ENCODE measurements at regions not wholly inside any gene's neighbourhood (a gene's known extent, or its start where the extent isn't known, plus 50 kb on each side); places are given as distances from the start of the nearest gene placed in this dataset.
"Not testable (repeated sequence)": the region's sequence is repeated elsewhere in the genome, so short reads cannot be mapped to it uniquely, and the experiment has no call there.

DNA sequence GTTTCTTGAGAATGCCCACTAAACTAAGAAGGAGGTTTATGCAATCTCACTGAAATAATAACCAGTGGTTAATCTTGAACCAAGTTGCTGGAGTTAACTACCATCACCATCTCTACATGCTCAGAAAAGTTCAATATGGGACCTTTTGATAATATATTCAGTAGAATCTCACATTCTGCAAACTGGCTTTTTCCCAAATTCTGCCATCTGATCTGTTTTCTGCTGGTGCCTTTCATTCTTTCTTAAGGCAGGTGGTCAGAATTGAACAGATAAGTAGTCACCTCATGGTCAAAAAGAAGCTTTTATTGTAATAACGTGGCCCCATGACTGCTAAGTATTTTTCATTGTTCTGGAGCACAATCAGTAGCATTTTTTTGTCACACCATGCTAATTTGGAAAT lies 229.0 kb upstream of the GK2 start:
- in situ Hi-C loops (cut with HindIII; ENCODE audit: low pct_unique_long_range_greater_than_20kb, low sequenced_read_pairs) = no loop called here
- DNase-seq (ENCODE audit: low read depth) = no peak

DNA sequence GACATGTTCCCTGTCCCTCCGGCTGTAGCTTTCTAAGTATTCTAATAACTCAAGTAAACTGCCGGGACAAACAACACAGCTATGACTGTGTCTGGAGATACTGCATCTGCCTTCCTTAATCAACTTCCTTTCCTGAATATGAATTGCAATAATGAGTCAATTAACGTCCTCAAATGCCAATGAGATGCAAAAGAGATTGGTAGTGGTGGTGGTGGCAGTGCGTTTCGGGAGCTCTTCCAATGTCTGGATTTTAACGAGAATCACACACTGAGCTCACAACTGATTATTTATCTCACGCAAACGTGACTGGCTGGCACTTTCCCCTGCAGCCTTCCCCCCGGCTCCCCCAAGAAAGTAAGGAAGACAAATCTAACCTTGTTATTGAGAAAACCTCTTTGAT lies 226.1 kb upstream of the GK2 start:
- no peak for DNase-seq (ENCODE audit: low read depth)
- in situ Hi-C loops (cut with HindIII; ENCODE audit: low pct_unique_long_range_greater_than_20kb, low sequenced_read_pairs) = no loop called here

DNA sequence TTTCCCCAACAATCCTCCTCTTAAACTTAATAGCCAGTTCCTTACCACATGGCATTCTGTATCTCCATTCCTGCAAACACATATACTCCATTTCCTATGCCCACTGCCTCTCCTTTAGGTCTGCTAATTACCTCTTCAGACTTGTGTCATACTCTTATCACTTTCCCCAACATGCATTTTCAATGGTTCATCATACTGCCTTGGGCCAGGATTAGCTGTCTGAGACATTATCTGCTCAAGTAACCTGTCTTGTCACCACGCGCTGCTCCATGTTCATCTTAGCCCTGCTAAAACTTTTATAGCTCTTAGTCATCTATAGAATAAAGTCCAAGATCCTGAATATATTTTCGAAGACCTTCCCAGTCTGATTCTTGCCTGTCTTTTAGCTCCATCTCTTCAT lies 224.1 kb upstream of the GK2 start:
- in situ Hi-C loops (cut with HindIII; ENCODE audit: low pct_unique_long_range_greater_than_20kb, low sequenced_read_pairs) = no loop called here
- DNase-seq (ENCODE audit: low read depth) = no peak

DNA sequence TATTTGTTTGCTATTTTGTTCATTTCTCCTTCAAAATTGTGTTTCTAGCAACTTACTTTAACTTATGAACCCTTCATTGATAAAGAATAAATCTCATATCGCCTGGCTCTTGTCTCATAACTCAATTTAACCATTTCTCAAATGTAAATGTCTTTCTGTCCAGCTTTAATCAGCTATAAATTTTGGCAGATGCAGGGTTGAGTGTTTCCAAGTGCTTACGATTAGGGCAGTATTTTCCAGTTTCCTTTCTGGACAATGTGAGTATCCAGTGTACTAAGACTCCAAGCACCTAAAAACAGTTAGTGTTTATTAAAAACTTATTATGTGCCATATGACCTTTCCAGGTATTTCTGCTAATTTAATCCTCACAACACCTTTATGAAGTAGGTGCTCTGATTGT lies 218.6 kb upstream of the GK2 start:
- in situ Hi-C loops (cut with HindIII; ENCODE audit: low pct_unique_long_range_greater_than_20kb, low sequenced_read_pairs) = no loop called here
- no peak for DNase-seq (ENCODE audit: low read depth)

DNA sequence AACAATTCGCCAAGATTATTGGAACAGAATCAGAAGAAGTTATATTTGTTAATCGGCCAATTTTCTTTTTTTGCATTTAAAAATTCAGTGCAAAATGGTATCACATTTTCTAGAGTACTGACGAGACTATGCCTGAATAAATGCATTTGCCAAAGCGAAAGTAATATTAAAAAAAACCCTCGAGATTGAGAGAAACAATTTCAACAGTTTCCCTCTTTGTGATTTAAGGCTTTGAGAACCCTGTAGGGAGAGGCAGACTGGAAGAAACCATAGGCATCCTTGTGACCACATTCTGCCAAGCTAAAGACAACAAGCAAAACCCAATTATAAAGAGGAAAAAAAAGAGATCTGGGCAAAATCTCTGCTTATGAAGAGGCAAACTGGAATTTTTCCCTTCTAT lies 218.1 kb upstream of the GK2 start:
- in situ Hi-C loops (cut with HindIII; ENCODE audit: low pct_unique_long_range_greater_than_20kb, low sequenced_read_pairs) = no loop called here
- DNase-seq (ENCODE audit: low read depth) = no peak

- in situ Hi-C loops (cut with HindIII; ENCODE audit: low pct_unique_long_range_greater_than_20kb, low sequenced_read_pairs) = no loop called here
These were observed 217.3 kb upstream of the GK2 start for GRCh38 chr4:79625361-79625760.

GRCh38 chr4:79623021-79623870 lies 215.2 kb upstream of the GK2 start:
- in situ Hi-C loops (cut with HindIII; ENCODE audit: low pct_unique_long_range_greater_than_20kb, low sequenced_read_pairs) = no loop called here

More at GRCh38 chr4:79625361-79625760, 217.3 kb upstream of the GK2 start:
- DNase-seq (ENCODE audit: low read depth) = no peak

GRCh38 chr4:79621061-79621460 lies 213.0 kb upstream of the GK2 start:
- in situ Hi-C loops (cut with HindIII; ENCODE audit: low pct_unique_long_range_greater_than_20kb, low sequenced_read_pairs) = no loop called here
- no peak for DNase-seq (ENCODE audit: low read depth)

More at GRCh38 chr4:79623021-79623870, 215.2 kb upstream of the GK2 start:
- DNase-seq (ENCODE audit: low read depth) = no peak

GRCh38 chr4:79620617-79621016 lies 212.6 kb upstream of the GK2 start:
- no peak for DNase-seq (ENCODE audit: low read depth)
- in situ Hi-C loops (cut with HindIII; ENCODE audit: low pct_unique_long_range_greater_than_20kb, low sequenced_read_pairs) = no loop called here

DNA sequence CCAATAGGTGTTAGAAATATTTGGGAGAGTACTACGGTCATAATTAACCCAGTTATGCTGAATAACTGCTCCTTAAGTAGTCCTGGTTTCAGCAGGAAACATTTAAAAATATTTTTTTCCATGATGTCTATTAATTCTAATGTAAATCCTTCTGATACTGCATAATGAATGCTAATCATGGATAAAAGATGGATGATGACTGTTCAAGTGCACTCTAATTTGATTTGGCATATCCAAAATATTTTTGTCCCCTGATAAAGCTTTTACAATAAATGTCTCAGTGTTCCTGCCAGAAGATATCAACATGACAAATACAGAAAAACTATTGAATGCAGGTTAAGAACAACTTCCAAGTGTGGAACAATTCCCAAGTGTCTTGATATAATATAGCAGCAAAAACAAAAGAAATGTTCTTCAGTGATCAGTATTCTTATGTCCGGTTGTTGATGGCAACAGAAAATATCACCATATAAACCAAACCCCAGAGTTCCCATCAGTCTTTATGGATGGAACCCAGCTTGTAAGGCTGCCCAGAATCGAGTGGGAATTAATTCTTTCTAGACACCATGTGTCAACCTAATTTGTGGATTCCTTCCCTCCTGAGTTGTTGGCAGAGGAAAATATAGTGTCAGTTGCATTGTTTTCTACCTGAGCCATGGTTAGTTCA lies 205.4 kb upstream of the GK2 start:
- in situ Hi-C loops (cut with HindIII; ENCODE audit: low pct_unique_long_range_greater_than_20kb, low sequenced_read_pairs) = no loop called here

DNA sequence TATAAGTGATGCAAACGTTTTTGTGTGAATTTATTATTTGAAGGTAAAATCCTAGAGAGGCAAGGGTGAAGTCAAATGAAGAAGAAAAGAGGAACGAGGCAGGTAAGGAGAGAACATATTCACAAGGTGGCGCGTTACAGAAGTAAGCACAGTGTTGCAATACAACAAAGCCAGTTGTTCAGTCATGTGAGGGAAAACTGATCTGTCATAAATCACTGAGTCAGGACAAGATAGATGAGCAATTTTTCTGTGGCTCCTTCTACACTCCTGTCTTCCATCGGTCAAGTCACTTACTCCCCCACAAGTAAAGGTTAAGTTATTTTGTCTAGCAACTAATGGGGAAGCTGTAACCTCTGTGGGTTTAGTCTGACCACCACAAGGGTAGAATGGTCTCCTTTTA lies 203.0 kb upstream of the GK2 start:
- no peak for DNase-seq (ENCODE audit: low read depth)
- in situ Hi-C loops (cut with HindIII; ENCODE audit: low pct_unique_long_range_greater_than_20kb, low sequenced_read_pairs) = no loop called here

More for the DNA sequence above, 205.4 kb upstream of the GK2 start:
- DNase-seq (ENCODE audit: low read depth) = no peak

- no peak for DNase-seq (ENCODE audit: low read depth)
- in situ Hi-C loops (cut with HindIII; ENCODE audit: low pct_unique_long_range_greater_than_20kb, low sequenced_read_pairs) = no loop called here
These were observed 201.8 kb upstream of the GK2 start for GRCh38 chr4:79609817-79610216.

DNA sequence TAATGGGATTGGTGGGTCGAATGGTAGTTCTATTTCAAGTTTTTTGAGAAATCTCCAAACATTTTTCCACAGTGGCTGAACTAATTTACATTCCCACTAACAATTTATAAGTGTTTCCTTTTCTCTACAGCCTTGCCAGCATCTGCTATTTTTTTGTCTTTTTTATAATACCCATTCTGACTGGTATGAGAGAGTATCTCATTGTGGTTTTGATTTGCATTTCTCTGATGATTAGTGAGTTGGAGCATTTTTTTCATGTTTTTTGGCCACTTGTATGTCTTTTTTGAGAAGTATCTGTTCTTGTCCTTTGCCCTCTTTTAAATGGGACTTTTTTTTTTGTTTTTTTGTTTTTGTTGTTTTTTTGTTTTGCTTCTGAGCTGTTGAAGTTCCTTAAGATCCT lies 200.0 kb upstream of the GK2 start:
- DNase-seq (ENCODE audit: low read depth) = no peak
- in situ Hi-C loops (cut with HindIII; ENCODE audit: low pct_unique_long_range_greater_than_20kb, low sequenced_read_pairs) = no loop called here

- no peak for DNase-seq (ENCODE audit: low read depth)
These were observed 196.1 kb upstream of the GK2 start for GRCh38 chr4:79604152-79604551.

GRCh38 chr4:79603681-79604080 lies 195.7 kb upstream of the GK2 start:
- in situ Hi-C loops (cut with HindIII; ENCODE audit: low pct_unique_long_range_greater_than_20kb, low sequenced_read_pairs) = no loop called here
- no peak for DNase-seq (ENCODE audit: low read depth)

More at GRCh38 chr4:79604152-79604551, 196.1 kb upstream of the GK2 start:
- in situ Hi-C loops (cut with HindIII; ENCODE audit: low pct_unique_long_range_greater_than_20kb, low sequenced_read_pairs) = no loop called here

DNA sequence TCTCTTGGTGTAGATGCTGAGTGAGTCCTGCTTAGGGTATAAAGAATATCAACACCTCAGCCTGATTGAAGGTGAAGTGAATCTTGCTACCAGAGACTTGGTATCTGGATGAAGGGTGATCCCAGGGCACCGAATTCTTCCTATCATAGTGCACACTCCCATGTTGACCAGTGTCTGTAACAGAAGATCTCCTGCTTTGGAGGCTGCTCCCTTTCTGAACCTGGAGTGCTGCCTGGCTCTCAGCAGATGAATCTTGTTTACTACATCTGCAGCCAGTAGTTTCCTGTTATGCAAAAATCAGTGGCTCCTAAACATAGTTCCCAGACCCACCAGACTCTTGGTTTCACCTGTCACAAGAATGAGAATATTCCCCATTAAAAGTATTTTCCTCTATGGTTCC lies 191.7 kb upstream of the GK2 start:
- in situ Hi-C loops (cut with HindIII; ENCODE audit: low pct_unique_long_range_greater_than_20kb, low sequenced_read_pairs) = no loop called here
- no peak for DNase-seq (ENCODE audit: low read depth)

DNA sequence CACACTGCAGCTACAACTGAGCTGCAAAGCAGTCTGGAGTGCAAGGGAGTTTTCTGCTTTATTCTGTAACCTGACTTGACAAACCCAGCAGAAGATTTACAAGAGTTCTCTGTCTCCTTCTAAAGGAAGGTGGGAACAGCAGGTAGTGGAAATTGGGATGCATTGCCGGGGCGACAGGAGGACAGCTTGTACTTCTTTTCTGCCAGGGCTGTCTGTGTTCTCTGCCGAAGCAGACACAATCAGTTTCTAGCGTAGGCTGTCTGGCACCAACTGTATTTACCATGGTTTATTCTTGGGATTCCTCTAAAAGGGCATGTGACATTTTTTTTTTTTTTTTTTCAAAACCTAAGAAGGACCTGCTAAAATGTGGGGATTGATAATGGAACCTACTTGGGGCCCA lies 190.8 kb upstream of the GK2 start:
- no peak for DNase-seq (ENCODE audit: low read depth)
- in situ Hi-C loops (cut with HindIII; ENCODE audit: low pct_unique_long_range_greater_than_20kb, low sequenced_read_pairs) = no loop called here

DNA sequence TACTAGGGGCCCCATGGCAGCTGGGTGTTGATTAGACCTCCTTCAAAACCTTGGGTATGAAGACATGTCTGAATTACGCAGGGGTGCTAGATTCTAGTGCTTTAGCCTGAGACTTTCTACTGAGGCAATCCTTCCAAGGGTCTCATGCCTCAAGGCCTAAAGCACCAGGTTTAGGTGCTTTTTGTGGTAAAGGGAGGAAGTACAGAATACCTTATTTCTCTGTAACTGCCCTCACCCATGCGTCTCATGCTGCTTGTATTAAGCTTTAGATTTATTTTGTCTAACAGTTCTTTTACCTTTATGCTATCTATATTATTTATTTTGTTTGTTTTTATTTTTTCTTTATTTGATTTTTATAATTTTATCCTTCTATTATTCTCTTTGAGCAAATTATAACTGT lies 190.2 kb upstream of the GK2 start:
- in situ Hi-C loops (cut with HindIII; ENCODE audit: low pct_unique_long_range_greater_than_20kb, low sequenced_read_pairs) = no loop called here
- no peak for DNase-seq (ENCODE audit: low read depth)

- in situ Hi-C loops (cut with HindIII; ENCODE audit: low pct_unique_long_range_greater_than_20kb, low sequenced_read_pairs) = no loop called here
- no peak for DNase-seq (ENCODE audit: low read depth)
These were observed 189.2 kb upstream of the GK2 start for GRCh38 chr4:79597266-79597665.

DNA sequence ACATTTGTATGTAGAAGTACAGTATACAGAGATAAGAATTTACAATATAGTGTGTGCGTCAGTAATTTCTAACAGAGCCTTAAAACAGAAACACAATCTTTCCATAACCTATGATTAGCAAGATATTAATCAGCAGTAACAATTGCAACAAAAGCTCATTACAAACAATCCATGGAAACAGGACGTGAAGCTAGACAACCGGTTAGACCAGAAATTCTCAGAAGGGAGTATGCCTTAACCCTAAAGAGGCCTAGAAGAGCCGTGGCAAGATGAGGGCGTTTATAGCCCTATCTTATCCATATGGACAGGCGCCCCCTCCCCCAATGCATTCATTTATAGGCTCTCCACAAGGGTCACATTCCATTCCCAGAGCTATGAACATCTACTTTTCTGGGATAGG lies 184.2 kb upstream of the GK2 start:
- in situ Hi-C loops (cut with HindIII; ENCODE audit: low pct_unique_long_range_greater_than_20kb, low sequenced_read_pairs); DNase-seq (ENCODE audit: low read depth): not testable (repeated sequence)

All from Caki2 (cell line).